IPS-20b (cell line): ENCODE measurements at regions not wholly inside any gene's neighbourhood (a gene's known extent, or its start where the extent isn't known, plus 50 kb on each side); places are given as distances from the start of the nearest gene placed in this dataset.

Experiments used
- H3K27ac ChIP-seq: one replicate; pipeline ENCODE4 v1.5.1; 2013; ENCODE audit warnings: low read length
- H3K27me3 ChIP-seq: 2 replicates; pipeline ENCODE4 v1.6.1; 2013; ENCODE audit warnings: mild to moderate bottlenecking, low read length, inconsistent platforms; ENCODE audit not compliant: insufficient read depth
- H3K36me3 ChIP-seq: 2 replicates; pipeline ENCODE4 v1.6.1; 2013; ENCODE audit warnings: low read depth, mild to moderate bottlenecking, inconsistent platforms, low read length, moderate library complexity; ENCODE audit not compliant: insufficient read depth
- H3K4me1 ChIP-seq: 2 replicates; pipeline ENCODE4 v1.6.1; 2013; ENCODE audit warnings: mild to moderate bottlenecking, control low read depth, inconsistent platforms, low read length, moderate library complexity; ENCODE audit not compliant: insufficient read depth
- H3K4me3 ChIP-seq: 2 replicates; pipeline ENCODE4 v1.5.1; 2013; ENCODE audit warnings: mild to moderate bottlenecking, low read length, inconsistent platforms
- H3K9ac ChIP-seq: 2 replicates; pipeline ENCODE4 v1.6.1; 2013; ENCODE audit warnings: low read depth, mild to moderate bottlenecking, inconsistent platforms, low read length, moderate library complexity
- H3K9me3 ChIP-seq: 2 replicates; pipeline ENCODE4 v1.6.1; 2013; ENCODE audit warnings: mild to moderate bottlenecking, low read depth, low read length, inconsistent platforms; ENCODE audit not compliant: insufficient read depth

- no peaks in the 10 kb centered on the region for H3K36me3 ChIP-seq
- no peak overlapping the region for H3K27ac ChIP-seq
- H3K9me3 ChIP-seq, result no peaks in the 10 kb centered on the region
- H3K4me3 ChIP-seq, result no peak overlapping the region
- H3K27me3 ChIP-seq, result no peaks in the 10 kb centered on the region
- no peaks in the 10 kb centered on the region for H3K4me1 ChIP-seq
- H3K9ac ChIP-seq, result no peak overlapping the region
Measured at GRCh38 chr10:108582387-108582786, 1340.9 kb downstream of the XPNPEP1 start.

GRCh38 chr10:108578258-108578657, 1345.1 kb downstream of the XPNPEP1 start:
- no peaks in the 10 kb centered on the region for H3K36me3 ChIP-seq
- no peaks in the 10 kb centered on the region for H3K4me1 ChIP-seq
- H3K27ac ChIP-seq, result no peak overlapping the region
- H3K9me3 ChIP-seq, result no peaks in the 10 kb centered on the region
- H3K4me3 ChIP-seq, result no peak overlapping the region
- no peak overlapping the region for H3K9ac ChIP-seq
- no peaks in the 10 kb centered on the region for H3K27me3 ChIP-seq

GRCh38 chr10:108574233-108574632, 1349.1 kb downstream of the XPNPEP1 start:
- Histone ChIP-seq H3K9ac (no peak overlapping the region), H3K27ac (no peak overlapping the region), H3K9me3 (no peaks in the 10 kb centered on the region), H3K36me3 (no peaks in the 10 kb centered on the region), H3K27me3 (no peaks in the 10 kb centered on the region), H3K4me3 (no peak overlapping the region), H3K4me1 (no peaks in the 10 kb centered on the region)

- no peaks in the 10 kb centered on the region for H3K36me3 ChIP-seq
- no peak overlapping the region for H3K4me3 ChIP-seq
- H3K27ac ChIP-seq, result no peak overlapping the region
- H3K4me1 ChIP-seq, result no peaks in the 10 kb centered on the region
- H3K9me3 ChIP-seq, result no peaks in the 10 kb centered on the region
- no peaks in the 10 kb centered on the region for H3K27me3 ChIP-seq
- H3K9ac ChIP-seq, result no peak overlapping the region
Measured at GRCh38 chr10:108568824-108569223, 1354.5 kb downstream of the XPNPEP1 start.

GRCh38 chr10:108567899-108568752, 1355.2 kb downstream of the XPNPEP1 start:
- Histone ChIP-seq H3K27me3 (no peaks in the 10 kb centered on the region), H3K9me3 (no peaks in the 10 kb centered on the region), H3K36me3 (no peaks in the 10 kb centered on the region), H3K9ac (no peak overlapping the region), H3K4me3 (no peak overlapping the region), H3K27ac (no peak overlapping the region), H3K4me1 (no peaks in the 10 kb centered on the region)

- H3K36me3 ChIP-seq, result no peaks in the 10 kb centered on the region
- H3K9ac ChIP-seq, result no peak overlapping the region
- H3K9me3 ChIP-seq, result no peaks in the 10 kb centered on the region
- no peak overlapping the region for H3K4me3 ChIP-seq
- H3K27me3 ChIP-seq, result no peaks in the 10 kb centered on the region
- no peaks in the 10 kb centered on the region for H3K4me1 ChIP-seq
- no peak overlapping the region for H3K27ac ChIP-seq
Measured at GRCh38 chr10:108566316-108567107, 1356.8 kb downstream of the XPNPEP1 start.

- Histone ChIP-seq H3K9ac (no peak overlapping the region), H3K27ac (no peak overlapping the region), H3K36me3 (no peaks in the 10 kb centered on the region), H3K9me3 (no peaks in the 10 kb centered on the region), H3K4me1 (no peaks in the 10 kb centered on the region), H3K4me3 (no peak overlapping the region), H3K27me3 (no peaks in the 10 kb centered on the region)
Measured at GRCh38 chr10:108562105-108562504, 1361.2 kb downstream of the XPNPEP1 start.

- no peaks in the 10 kb centered on the region for H3K27me3 ChIP-seq
- H3K27ac ChIP-seq, result no peak overlapping the region
- H3K4me1 ChIP-seq, result no peaks in the 10 kb centered on the region
- H3K9me3 ChIP-seq, result no peaks in the 10 kb centered on the region
- H3K9ac ChIP-seq, result no peak overlapping the region
- H3K36me3 ChIP-seq, result no peaks in the 10 kb centered on the region
- no peak overlapping the region for H3K4me3 ChIP-seq
Measured at GRCh38 chr10:108561649-108562048, 1361.7 kb downstream of the XPNPEP1 start.

- Histone ChIP-seq H3K36me3 (no peaks in the 10 kb centered on the region), H3K4me3 (no peak overlapping the region), H3K4me1 (no peaks in the 10 kb centered on the region), H3K9me3 (no peaks in the 10 kb centered on the region), H3K27ac (no peak overlapping the region), H3K9ac (no peak overlapping the region), H3K27me3 (no peaks in the 10 kb centered on the region)
Measured at GRCh38 chr10:108560488-108560887, 1362.8 kb downstream of the XPNPEP1 start.

- H3K27me3 ChIP-seq, result no peaks in the 10 kb centered on the region
- no peak overlapping the region for H3K27ac ChIP-seq
- no peak overlapping the region for H3K9ac ChIP-seq
- H3K36me3 ChIP-seq, result no peaks in the 10 kb centered on the region
- no peaks in the 10 kb centered on the region for H3K4me1 ChIP-seq
- H3K4me3 ChIP-seq, result no peak overlapping the region
- H3K9me3 ChIP-seq, result no peaks in the 10 kb centered on the region
Measured at GRCh38 chr10:108556186-108556585, 1367.1 kb downstream of the XPNPEP1 start.

- H3K27ac ChIP-seq, result no peak overlapping the region
- H3K9ac ChIP-seq, result no peak overlapping the region
- no peak overlapping the region for H3K4me3 ChIP-seq
- H3K4me1 ChIP-seq, result no peaks in the 10 kb centered on the region
- H3K27me3 ChIP-seq, result no peaks in the 10 kb centered on the region
- no peaks in the 10 kb centered on the region for H3K36me3 ChIP-seq
- no peaks in the 10 kb centered on the region for H3K9me3 ChIP-seq
Measured at GRCh38 chr10:108545921-108546320, 1377.4 kb downstream of the XPNPEP1 start.
